ENCODE measurements at regions not wholly inside any gene's neighbourhood (a gene's known extent, or its start where the extent isn't known, plus 50 kb on each side); places are given as distances from the start of the nearest gene placed in this dataset.

DNA sequence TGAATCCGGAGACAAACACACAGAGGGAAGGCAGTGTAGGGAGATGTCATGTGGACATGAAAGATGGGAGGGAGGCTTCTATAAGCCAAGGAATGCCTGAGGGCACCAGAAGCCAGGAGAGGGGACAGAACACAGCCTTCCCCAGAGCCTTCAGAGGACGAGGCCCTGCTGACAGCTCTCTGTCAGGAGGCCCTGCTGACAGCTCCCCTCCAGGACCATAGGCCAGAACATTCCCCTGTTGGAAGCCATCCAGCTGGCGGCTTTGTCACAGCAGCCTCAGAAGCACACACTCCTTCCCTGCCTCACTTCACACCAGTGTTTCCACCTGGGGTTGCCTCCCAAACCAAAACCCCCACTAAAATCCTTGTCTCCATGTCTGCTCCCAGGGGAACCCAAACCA lies 171.3 kb upstream of the ID2 start:
- TF ChIP-seq CTCF (IDR thresholded peaks at IDR 0.05): no peak
- TF ChIP-seq EZH2phosphoT487 (IDR thresholded peaks at IDR 0.05): no peak
- TF ChIP-seq EZH2 (IDR thresholded peaks at IDR 0.05): no peak
- H3K79me2 ChIP-seq (ENCODE audit: low read depth): no peaks in the 10 kb centered on the region
- Mint-ChIP-seq H3K4me1 (peaks cover 7% of the 10 kb centered on the region), H3K9me3 (peaks cover 29% of the 10 kb centered on the region), H3K27ac (peak overlapping the region; percentile 37), H3K36me3 (peaks cover 6% of the 10 kb centered on the region), H3K4me3 (no peak overlapping the region), H3K27me3 (ENCODE audit: insufficient read depth, low read depth) (peaks cover 15% of the 10 kb centered on the region)
- H2AFZ ChIP-seq (replicated peaks): no peak overlapping the region
- DNase-seq (ENCODE audit: low spot score): no peak
- peaks cover 5% of the 10 kb centered on the region for H3K4me1 ChIP-seq
- H3K4me3 ChIP-seq: no peak overlapping the region
- no peak overlapping the region for H3K9ac ChIP-seq
- H3F3A ChIP-seq (ENCODE audit: low read depth): peaks cover 5% of the 10 kb centered on the region
- no peaks in the 10 kb centered on the region for H3K27me3 ChIP-seq
- no peak overlapping the region for H3K27ac ChIP-seq
- no peak overlapping the region for H3K4me2 ChIP-seq
- no peaks in the 10 kb centered on the region for H4K20me1 ChIP-seq (ENCODE audit: low read depth)
- H3K9me3 ChIP-seq (ENCODE audit: low read depth): no peaks in the 10 kb centered on the region
- H3K36me3 ChIP-seq: no peaks in the 10 kb centered on the region

DNA sequence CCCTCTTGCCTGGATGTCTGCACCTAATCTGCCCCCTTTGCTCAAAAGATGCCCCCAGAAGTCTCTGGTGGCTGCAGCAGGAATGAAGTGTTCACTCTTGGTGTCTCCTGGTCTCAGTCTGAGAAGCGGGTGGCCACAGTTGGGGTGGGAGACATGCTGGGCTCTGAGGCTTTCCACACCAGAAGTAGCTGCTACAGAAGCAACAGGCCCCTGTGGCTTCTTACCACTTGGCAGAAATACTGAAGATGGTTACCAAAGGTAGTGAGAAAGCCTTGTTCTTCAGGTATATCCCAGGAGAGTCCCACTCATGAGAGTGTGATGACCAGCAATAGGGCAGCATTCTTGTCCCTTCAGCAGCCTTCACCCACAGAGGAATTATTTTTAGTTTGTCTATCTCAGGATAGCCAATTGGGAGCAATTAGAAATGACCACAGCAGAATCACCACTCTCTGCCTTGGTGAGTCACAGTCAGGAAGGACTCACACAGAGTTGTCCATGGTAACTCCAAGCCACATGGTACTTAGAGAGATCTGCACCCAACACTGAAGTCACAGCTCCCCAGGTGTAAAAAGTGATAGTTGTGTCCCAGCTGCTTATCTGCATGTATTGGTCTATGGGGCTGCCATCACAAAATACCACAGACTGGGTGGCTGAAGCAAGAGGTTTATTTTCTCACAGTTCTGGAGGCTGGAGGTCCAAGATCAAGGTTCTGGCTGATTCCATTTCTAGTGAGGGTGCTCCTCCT lies 169.8 kb upstream of the ID2 start:
- Histone ChIP-seq H3K4me3 (no peak overlapping the region), H3K4me1 (no peaks in the 10 kb centered on the region), H2AFZ (replicated peaks) (no peak overlapping the region), H3K36me3 (no peaks in the 10 kb centered on the region), H3F3A (ENCODE audit: low read depth) (no peaks in the 10 kb centered on the region), H3K27me3 (no peaks in the 10 kb centered on the region), H4K20me1 (ENCODE audit: low read depth) (no peaks in the 10 kb centered on the region), H3K27ac (no peak overlapping the region), H3K79me2 (ENCODE audit: low read depth) (no peaks in the 10 kb centered on the region), H3K9me3 (ENCODE audit: low read depth) (no peaks in the 10 kb centered on the region), H3K4me2 (no peak overlapping the region), H3K9ac (no peak overlapping the region)
- no peak overlapping the region for H3K4me3 Mint-ChIP-seq
- no peak overlapping the region for H3K27ac Mint-ChIP-seq
- DNase-seq (ENCODE audit: low spot score): no peak
- H3K27me3 Mint-ChIP-seq (ENCODE audit: insufficient read depth, low read depth): peaks cover 15% of the 10 kb centered on the region
- TF ChIP-seq EZH2phosphoT487 (IDR thresholded peaks at IDR 0.05) (no peak), EZH2 (IDR thresholded peaks at IDR 0.05) (no peak), CTCF (IDR thresholded peaks at IDR 0.05) (no peak)
- H3K4me1 Mint-ChIP-seq: no peaks in the 10 kb centered on the region
- H3K36me3 Mint-ChIP-seq: peaks cover 6% of the 10 kb centered on the region
- peaks cover 27% of the 10 kb centered on the region for H3K9me3 Mint-ChIP-seq

DNA sequence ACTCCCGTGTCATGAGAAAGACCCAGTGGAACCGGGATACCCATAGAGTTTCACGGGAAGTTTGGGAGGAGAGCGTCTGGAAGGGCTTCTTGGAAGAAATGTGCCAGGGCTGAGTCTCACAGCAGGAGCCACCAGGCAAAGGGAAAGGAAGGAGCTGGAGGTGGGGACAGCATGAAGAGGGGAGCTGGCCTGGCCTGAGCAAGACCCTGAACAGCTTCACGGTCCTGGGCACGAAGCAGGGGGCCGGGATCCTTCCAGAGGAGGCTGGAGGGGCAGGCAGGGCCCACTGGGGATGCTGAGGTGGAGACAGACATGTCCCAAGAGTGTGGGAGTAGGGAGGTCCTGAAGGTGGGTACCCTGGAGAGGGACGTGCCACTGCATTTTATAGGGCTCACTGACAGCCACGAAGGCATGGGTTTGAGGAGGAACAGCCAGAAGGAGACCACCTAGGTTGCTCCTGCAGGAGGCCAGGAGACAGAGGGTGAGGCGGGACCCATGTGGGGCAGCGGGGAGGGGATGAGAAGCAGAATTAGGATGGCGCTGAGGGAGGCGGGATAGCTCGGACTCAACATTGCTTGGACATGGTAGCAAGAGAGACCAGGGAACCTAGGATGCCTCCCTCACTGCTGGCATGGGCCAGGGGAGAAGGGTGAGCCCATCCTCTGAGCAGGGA lies 168.1 kb upstream of the ID2 start:
- no peaks in the 10 kb centered on the region for H3F3A ChIP-seq (ENCODE audit: low read depth)
- Mint-ChIP-seq H3K36me3 (peaks cover 6% of the 10 kb centered on the region), H3K27me3 (ENCODE audit: insufficient read depth, low read depth) (peaks cover 15% of the 10 kb centered on the region), H3K4me1 (peaks cover 3% of the 10 kb centered on the region), H3K4me3 (no peak overlapping the region), H3K27ac (peak overlapping the region; percentile 54), H3K9me3 (peaks cover 25% of the 10 kb centered on the region)
- H3K79me2 ChIP-seq (ENCODE audit: low read depth): no peaks in the 10 kb centered on the region
- H2AFZ ChIP-seq (replicated peaks): no peak overlapping the region
- H3K4me1 ChIP-seq: no peaks in the 10 kb centered on the region
- no peaks in the 10 kb centered on the region for H3K36me3 ChIP-seq
- H3K4me3 ChIP-seq: no peak overlapping the region
- no peak overlapping the region for H3K9ac ChIP-seq
- H4K20me1 ChIP-seq (ENCODE audit: low read depth): no peaks in the 10 kb centered on the region
- H3K27ac ChIP-seq: no peak overlapping the region
- DNase-seq (ENCODE audit: low spot score): no peak
- no peaks in the 10 kb centered on the region for H3K9me3 ChIP-seq (ENCODE audit: low read depth)
- no peak for TF ChIP-seq EZH2 (IDR thresholded peaks at IDR 0.05)
- TF ChIP-seq EZH2phosphoT487 (IDR thresholded peaks at IDR 0.05): no peak
- no peak for TF ChIP-seq CTCF (IDR thresholded peaks at IDR 0.05)
- H3K27me3 ChIP-seq: no peaks in the 10 kb centered on the region
- H3K4me2 ChIP-seq: no peak overlapping the region
